ENCODE measurements at regions not wholly inside any gene's neighbourhood (a gene's known extent, or its start where the extent isn't known, plus 50 kb on each side); places are given as distances from the start of the nearest gene placed in this dataset.

GRCh38 chr12:24519759-24520158, 429.1 kb downstream of the BCAT1 start:
- TF ChIP-seq, protein P1, sequence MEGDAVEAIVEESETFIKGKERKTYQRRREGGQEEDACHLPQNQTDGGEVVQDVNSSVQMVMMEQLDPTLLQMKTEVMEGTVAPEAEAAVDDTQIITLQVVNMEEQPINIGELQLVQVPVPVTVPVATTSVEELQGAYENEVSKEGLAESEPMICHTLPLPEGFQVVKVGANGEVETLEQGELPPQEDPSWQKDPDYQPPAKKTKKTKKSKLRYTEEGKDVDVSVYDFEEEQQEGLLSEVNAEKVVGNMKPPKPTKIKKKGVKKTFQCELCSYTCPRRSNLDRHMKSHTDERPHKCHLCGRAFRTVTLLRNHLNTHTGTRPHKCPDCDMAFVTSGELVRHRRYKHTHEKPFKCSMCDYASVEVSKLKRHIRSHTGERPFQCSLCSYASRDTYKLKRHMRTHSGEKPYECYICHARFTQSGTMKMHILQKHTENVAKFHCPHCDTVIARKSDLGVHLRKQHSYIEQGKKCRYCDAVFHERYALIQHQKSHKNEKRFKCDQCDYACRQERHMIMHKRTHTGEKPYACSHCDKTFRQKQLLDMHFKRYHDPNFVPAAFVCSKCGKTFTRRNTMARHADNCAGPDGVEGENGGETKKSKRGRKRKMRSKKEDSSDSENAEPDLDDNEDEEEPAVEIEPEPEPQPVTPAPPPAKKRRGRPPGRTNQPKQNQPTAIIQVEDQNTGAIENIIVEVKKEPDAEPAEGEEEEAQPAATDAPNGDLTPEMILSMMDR (IDR thresholded peaks at IDR 0.05; ENCODE audit: low read depth, low read length) = no peak
- no peak for TF ChIP-seq POLR2A (IDR thresholded peaks at IDR 0.05; ENCODE audit: extremely low read depth, insufficient read length)

All from NB4 (cell line).